ENCODE measurements at regions not wholly inside any gene's neighbourhood (a gene's known extent, or its start where the extent isn't known, plus 50 kb on each side); places are given as distances from the start of the nearest gene placed in this dataset.

- WGBS, 2 experiments (ENCODE audit: extremely low coverage in 1 of 2, insufficient coverage in 1 of 2, insufficient read length in 1 of 2, insufficient replicate concordance in 2 of 2, low coverage in 1 of 2, low lambda C conversion rate in 2 of 2, missing lambda C conversion rate in 1 of 2): 100% methylated on average over 1 of the region's 1 CpG; no CpG with 5 or more reads in 1 of the 2 experiments
- Histone ChIP-seq H3K56ac (replicated peaks; ENCODE audit: insufficient read length, low read depth, low read length) (no peak overlapping the region), H4K91ac (replicated peaks; ENCODE audit: insufficient read length, low read length) (no peak overlapping the region), H3K23me2 (ENCODE audit: low read depth, low read length) (no peaks in the 10 kb centered on the region; the same call in 1 of the 2 replicates), H3K36me3 (ENCODE audit: control insufficient read depth in 2 of 4, insufficient read depth in 4 of 4, low read length in 3 of 4) (no peaks in the 10 kb centered on the region), H3K27ac (ENCODE audit: low read depth, low read length) (no peak overlapping the region), H3K79me1 (ENCODE audit: low read depth, low read length) (no peaks in the 10 kb centered on the region), H2AK5ac (ENCODE audit: low read depth, low read length) (no peak overlapping the region), H4K8ac (ENCODE audit: extremely low read depth, insufficient read depth, low read length) (no peak overlapping the region), H3K4me3 (ENCODE audit: extremely low read depth in 1 of 4, insufficient read depth in 2 of 4, low read depth in 3 of 4, low read length in 4 of 4) (no peak overlapping the region), H3K14ac (ENCODE audit: insufficient read length) (no peak overlapping the region), H2AFZ (ENCODE audit: low read length) (no peak overlapping the region), H3K9me3 (ENCODE audit: insufficient read depth in 2 of 2, low read depth in 1 of 2, low read length in 1 of 2) (no peaks in the 10 kb centered on the region), H3K23ac (ENCODE audit: insufficient read length) (no peak overlapping the region), H2BK15ac (ENCODE audit: low read length) (no peak overlapping the region), H3K4me1 (replicated peaks in 1 of 4; ENCODE audit: control insufficient read depth in 3 of 4, insufficient read depth in 4 of 4, low read length in 3 of 4) (no peaks in the 10 kb centered on the region), H2BK120ac (replicated peaks; ENCODE audit: low read depth, low read length) (no peak overlapping the region), H2BK20ac (ENCODE audit: low read length) (no peak overlapping the region), H3K27me3 (replicated peaks in 1 of 4; ENCODE audit: control insufficient read depth in 3 of 4, extremely low read depth in 1 of 4, insufficient read depth in 3 of 4, low read length in 3 of 4) (no peaks in the 10 kb centered on the region), H3K4ac (replicated peaks; ENCODE audit: insufficient read length, low read depth, low read length) (no peak overlapping the region), H3K79me2 (ENCODE audit: control insufficient read depth in 1 of 2, insufficient read depth in 2 of 2, low read length in 2 of 2) (no peaks in the 10 kb centered on the region), H3K18ac (ENCODE audit: extremely low read depth, low read length) (no peak overlapping the region), H2BK5ac (ENCODE audit: low read depth, low read length) (no peak overlapping the region), H4K20me1 (replicated peaks in 1 of 2; ENCODE audit: control insufficient read depth in 1 of 2, insufficient read depth in 2 of 2, low read length in 2 of 2) (no peaks in the 10 kb centered on the region), H4K5ac (ENCODE audit: insufficient read length, low read depth, low read length) (no peak overlapping the region), H3K9ac (replicated peaks in 1 of 4; ENCODE audit: extremely low read depth in 1 of 4, low read depth in 3 of 4, low read length in 3 of 4) (no peak overlapping the region), H2BK12ac (ENCODE audit: low read depth, low read length) (no peak overlapping the region), H3K4me2 (ENCODE audit: insufficient read depth in 1 of 2, low read depth in 2 of 2, low read length in 2 of 2) (no peak overlapping the region)
- TF ChIP-seq SP2 (IDR thresholded peaks at IDR 0.05; ENCODE audit: low read length) (no peak), CTBP2 (IDR thresholded peaks at IDR 0.05; ENCODE audit: borderline replicate concordance, insufficient read depth, insufficient read length, low read length) (no peak), JUN (IDR thresholded peaks at IDR 0.05; ENCODE audit: low read depth, low read length) (no peak), CHD1 (IDR thresholded peaks at IDR 0.05; ENCODE audit: low read depth, low read length) (no peak), HDAC2 (IDR thresholded peaks at IDR 0.05; ENCODE audit: borderline replicate concordance in 1 of 2, low read depth in 2 of 2, low read length in 2 of 2) (no peak), USF2 (IDR thresholded peaks at IDR 0.05; ENCODE audit: low read length) (no peak), JUND (IDR thresholded peaks at IDR 0.05; ENCODE audit: low read length) (no peak), GTF2F1 (IDR thresholded peaks at IDR 0.05; ENCODE audit: borderline replicate concordance, low read depth, low read length) (no peak)
- DNase-seq (ENCODE audit: low read depth in 1 of 2, low spot score in 2 of 2) (no peak), FAIRE-seq (no peak)
- POLR2A ChIA-PET (ENCODE audit: partially characterized antibody): no interaction called here
- CTCF ChIA-PET (ENCODE audit: partially characterized antibody): interaction anchor here (1.1 kb wide), 1 partner anchor 203 kb away, joined by 3 read pairs; no protein-coding TSS in a partner anchor
These were observed 235.6 kb upstream of the EPHA4 start for GRCh38 chr2:221807706-221808105.

Data from H1 (cell line).